ENCODE measurements at regions not wholly inside any gene's neighbourhood (a gene's known extent, or its start where the extent isn't known, plus 50 kb on each side); places are given as distances from the start of the nearest gene placed in this dataset.

DNA sequence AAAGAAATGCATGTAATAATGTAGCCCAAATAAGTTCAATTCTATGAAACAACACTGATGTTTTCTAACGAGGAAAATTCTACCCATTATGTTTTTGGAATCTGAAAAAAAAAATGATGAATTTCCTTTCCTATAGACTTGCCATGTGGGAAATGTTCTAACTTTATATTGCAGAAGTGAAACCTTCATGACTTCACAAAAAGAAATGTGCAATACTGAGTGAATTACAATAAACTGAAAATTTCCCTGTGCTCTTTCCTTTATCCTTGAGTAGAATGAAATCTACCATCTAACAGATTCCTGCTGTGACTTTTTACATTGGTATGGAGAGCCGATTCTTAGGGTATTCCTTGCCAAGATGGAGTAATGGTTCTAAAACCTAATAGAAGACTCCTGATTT is 1622.5 kb downstream of the MAT2B start:
- Histone ChIP-seq H3K36me3 (ENCODE audit: insufficient read depth, low read length) (no peaks in the 10 kb centered on the region), H3K4me1 (ENCODE audit: insufficient read depth, low read length, poor library complexity, severe bottlenecking) (no peaks in the 10 kb centered on the region), H4K20me1 (ENCODE audit: insufficient read depth, low read length) (no peaks in the 10 kb centered on the region), H3K9me2 (ENCODE audit: insufficient read depth, low read length) (no peaks in the 10 kb centered on the region), H2AFZ (ENCODE audit: low read length) (no peak overlapping the region), H3K79me2 (ENCODE audit: insufficient read depth, low read depth, low read length) (no peaks in the 10 kb centered on the region), H3K9me3 (ENCODE audit: low read length) (no peaks in the 10 kb centered on the region), H3K4me3 (ENCODE audit: low read depth, low read length, poor library complexity, severe bottlenecking) (no peak overlapping the region), H3K4me2 (ENCODE audit: low read length) (no peak overlapping the region), H3K27ac (ENCODE audit: low read depth, low read length, poor library complexity, severe bottlenecking) (no peak overlapping the region)
- ChIA-PET POLR2A (no interaction called here), CTCF (ENCODE audit: unreplicated experiment) (no interaction called here)
- DNase-seq (ENCODE audit: low spot score): no peak
- intact Hi-C loops (cut with micrococcal nuclease; ENCODE audit: unreplicated experiment): no loop called here
- TF ChIP-seq CTCF (conservative IDR thresholded peaks at IDR 0.05; ENCODE audit: low read length) (no peak), EZH2phosphoT487 (IDR thresholded peaks at IDR 0.05; ENCODE audit: borderline replicate concordance, low read depth, low read length) (no peak)
- no TSS peak for BruUV-seq (replicated peaks)

- BruUV-seq (replicated peaks): no TSS peak
- TF ChIP-seq CTCF (conservative IDR thresholded peaks at IDR 0.05; ENCODE audit: low read length) (no peak), EZH2phosphoT487 (IDR thresholded peaks at IDR 0.05; ENCODE audit: borderline replicate concordance, low read depth, low read length) (no peak)
- no peaks in the 10 kb centered on the region for H3K79me2 ChIP-seq (ENCODE audit: insufficient read depth, low read depth, low read length)
- intact Hi-C loops (cut with micrococcal nuclease; ENCODE audit: unreplicated experiment): no loop called here
- H3K4me2 ChIP-seq (ENCODE audit: low read length): no peak overlapping the region
- DNase-seq (ENCODE audit: low spot score): no peak
- H3K36me3 ChIP-seq (ENCODE audit: insufficient read depth, low read length): no peaks in the 10 kb centered on the region
- H4K20me1 ChIP-seq (ENCODE audit: insufficient read depth, low read length): no peaks in the 10 kb centered on the region
- no peaks in the 10 kb centered on the region for H3K9me2 ChIP-seq (ENCODE audit: insufficient read depth, low read length)
- H3K27ac ChIP-seq (ENCODE audit: low read depth, low read length, poor library complexity, severe bottlenecking): no peak overlapping the region
- ChIA-PET CTCF (ENCODE audit: unreplicated experiment) (no interaction called here), POLR2A (no interaction called here)
- no peaks in the 10 kb centered on the region for H3K4me1 ChIP-seq (ENCODE audit: insufficient read depth, low read length, poor library complexity, severe bottlenecking)
- H2AFZ ChIP-seq (ENCODE audit: low read length): no peak overlapping the region
- H3K4me3 ChIP-seq (ENCODE audit: low read depth, low read length, poor library complexity, severe bottlenecking): no peak overlapping the region
- no peaks in the 10 kb centered on the region for H3K9me3 ChIP-seq (ENCODE audit: low read length)
Observed at GRCh38 chr5:165130656-165131055, 1625.2 kb downstream of the MAT2B start.

GRCh38 chr5:165134155-165134554 is 1628.7 kb downstream of the MAT2B start:
- H3K9me2 ChIP-seq (ENCODE audit: insufficient read depth, low read length): no peaks in the 10 kb centered on the region
- no peaks in the 10 kb centered on the region for H3K79me2 ChIP-seq (ENCODE audit: insufficient read depth, low read depth, low read length)
- H3K27ac ChIP-seq (ENCODE audit: low read depth, low read length, poor library complexity, severe bottlenecking): no peak overlapping the region
- H2AFZ ChIP-seq (ENCODE audit: low read length): no peak overlapping the region
- no peak overlapping the region for H3K4me2 ChIP-seq (ENCODE audit: low read length)
- no peaks in the 10 kb centered on the region for H3K36me3 ChIP-seq (ENCODE audit: insufficient read depth, low read length)
- H3K4me1 ChIP-seq (ENCODE audit: insufficient read depth, low read length, poor library complexity, severe bottlenecking): no peaks in the 10 kb centered on the region
- ChIA-PET POLR2A (no interaction called here), CTCF (ENCODE audit: unreplicated experiment) (no interaction called here)
- no peaks in the 10 kb centered on the region for H4K20me1 ChIP-seq (ENCODE audit: insufficient read depth, low read length)
- DNase-seq (ENCODE audit: low spot score): no peak
- H3K4me3 ChIP-seq (ENCODE audit: low read depth, low read length, poor library complexity, severe bottlenecking): no peak overlapping the region
- no peaks in the 10 kb centered on the region for H3K9me3 ChIP-seq (ENCODE audit: low read length)
- no peak for TF ChIP-seq CTCF (conservative IDR thresholded peaks at IDR 0.05; ENCODE audit: low read length)
- TF ChIP-seq EZH2phosphoT487 (IDR thresholded peaks at IDR 0.05; ENCODE audit: borderline replicate concordance, low read depth, low read length): no peak
- no TSS peak for BruUV-seq (replicated peaks)
- intact Hi-C loops (cut with micrococcal nuclease; ENCODE audit: unreplicated experiment): no loop called here
